Lower leg skin (tissue), 4 donors: ENCODE measurements at regions not wholly inside any gene's neighbourhood (a gene's known extent, or its start where the extent isn't known, plus 50 kb on each side); places are given as distances from the start of the nearest gene placed in this dataset.
"Not testable (repeated sequence)": the region's sequence is repeated elsewhere in the genome, so short reads cannot be mapped to it uniquely, and the experiment has no call there.

Experiments used
- DNase-seq, 2 donors: peaks; one replicate each; pipeline ENCODE4 v3.0.0-alpha.2; 2019; ENCODE audit warnings: low spot score in 2 of 2
- H3K4me3 ChIP-seq: fragments of 200-600 bp; sonication (generic); 2 replicates; pipeline ENCODE4 v1.5.1; 2017; ENCODE audit warnings: mild to moderate bottlenecking, low read depth; ENCODE audit not compliant: poor library complexity, severe bottlenecking
- CTCF ChIP-seq, 3 donors: fragments of 450-650 bp; IDR thresholded peaks; one replicate each; pipeline ENCODE4 v1.5.1; 2016; ENCODE audit warnings: antibody characterized with exemption in 3 of 3, mild to moderate bottlenecking in 3 of 3, moderate library complexity in 2 of 3
- POLR2A ChIP-seq, 2 donors: fragments of 450-650 bp; IDR thresholded peaks; one replicate each; pipeline ENCODE4 v1.6.1; 2016 to 2017; ENCODE audit warnings: antibody characterized with exemption in 2 of 2, mild to moderate bottlenecking in 1 of 2, moderate library complexity in 1 of 2
- WGBS, 2 donors: methylation state at CpG; one replicate each; pipeline ENCODE4 v1.1.5; 2018; 5-methylcytosine and 5-hydroxymethylcytosine counted together
- intact Hi-C: fragments of 100-400 bp; cut with DNase I; formaldehyde crosslinking; loops from one replicate; pipeline ENCODE4 v1.15.0; 2023; ENCODE audit warnings: low total_unique reads

DNA sequence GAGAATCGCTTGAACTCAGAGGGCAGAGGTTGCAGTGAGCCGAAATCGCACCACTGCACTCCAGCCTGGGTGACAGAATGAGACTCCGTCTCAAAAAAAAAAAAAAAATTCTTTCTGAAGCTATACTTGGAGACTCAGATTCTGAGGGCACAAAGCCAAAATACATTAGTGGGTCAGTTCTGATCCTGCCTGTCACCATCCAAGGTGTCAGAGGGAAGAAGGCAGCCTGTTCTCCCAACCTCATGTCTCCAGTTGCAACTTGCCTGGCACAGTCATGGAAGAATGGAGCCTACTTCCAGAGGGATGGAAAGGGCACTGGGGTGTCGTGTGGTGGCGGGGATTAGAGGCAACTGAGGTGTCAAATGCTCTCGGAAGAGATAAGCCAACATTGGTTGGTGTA, 104.8 kb upstream of the GATA6 start:
- no peak for TF ChIP-seq POLR2A (IDR thresholded peaks at IDR 0.05)
- no peak for TF ChIP-seq CTCF (IDR thresholded peaks at IDR 0.05)
- 64 to 93% methylated on average over 7 of the region's 7 CpGs for WGBS, 2 donors
- peak in 1 of 2 donors; percentile 48 for DNase-seq
- H3K4me3 ChIP-seq, result no peak overlapping the region
- intact Hi-C loops, result no loop called here

DNA sequence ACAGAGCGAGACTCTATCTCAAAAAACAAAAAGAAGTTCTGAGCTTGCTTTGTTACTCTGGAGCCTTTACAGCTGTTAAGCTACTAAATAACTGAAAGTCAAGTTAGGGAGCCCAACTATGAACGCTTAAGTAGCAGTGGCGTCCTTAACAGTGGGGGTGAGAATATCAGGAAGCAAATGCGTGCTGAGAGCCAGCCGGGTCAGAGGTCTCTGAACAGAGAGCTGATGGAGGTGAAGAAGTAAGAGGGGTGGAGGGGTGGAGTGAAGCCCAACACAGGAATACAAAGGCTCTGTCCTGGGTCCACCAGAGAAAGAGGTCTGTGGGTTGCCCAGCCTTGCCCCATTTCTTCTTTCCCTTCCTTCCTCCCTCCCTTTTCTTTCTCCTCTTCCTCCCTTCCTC, 104.1 kb upstream of the GATA6 start:
- DNase-seq, result peak in 1 of 2 donors; percentile 45
- WGBS, 2 donors, result 74 to 77% methylated on average over 5 of the region's 5 CpGs
- no peak overlapping the region for H3K4me3 ChIP-seq
- intact Hi-C loops, result no loop called here
- TF ChIP-seq CTCF (IDR thresholded peaks at IDR 0.05) (no peak), POLR2A (IDR thresholded peaks at IDR 0.05) (no peak)

DNA sequence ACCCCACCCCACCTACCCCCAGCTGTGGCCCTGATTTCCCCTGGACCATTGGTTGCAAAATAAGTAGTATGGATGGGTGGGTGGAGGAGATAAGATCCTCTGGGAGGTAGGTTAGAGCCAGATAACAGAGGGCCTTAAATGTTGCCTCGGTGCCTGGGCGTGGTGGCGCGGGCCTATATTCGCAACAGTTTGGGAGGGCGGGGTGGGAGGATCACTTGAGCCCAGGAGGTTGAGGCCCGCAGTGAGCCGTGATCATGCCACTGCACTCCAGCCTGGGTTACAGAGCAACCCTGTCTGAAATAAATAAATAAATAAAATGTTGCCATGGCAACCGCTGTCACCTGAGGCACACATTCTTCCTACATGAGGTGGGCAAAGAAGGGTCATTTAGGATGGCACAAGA, 103.3 kb upstream of the GATA6 start:
- 83 to 92% methylated on average over 9 of the region's 9 CpGs for WGBS, 2 donors
- intact Hi-C loops, result no loop called here
- no peak for TF ChIP-seq POLR2A (IDR thresholded peaks at IDR 0.05)
- no peak for TF ChIP-seq CTCF (IDR thresholded peaks at IDR 0.05)
- peak in 1 of 2 donors; percentile 58 for DNase-seq
- H3K4me3 ChIP-seq, result no peak overlapping the region

DNA sequence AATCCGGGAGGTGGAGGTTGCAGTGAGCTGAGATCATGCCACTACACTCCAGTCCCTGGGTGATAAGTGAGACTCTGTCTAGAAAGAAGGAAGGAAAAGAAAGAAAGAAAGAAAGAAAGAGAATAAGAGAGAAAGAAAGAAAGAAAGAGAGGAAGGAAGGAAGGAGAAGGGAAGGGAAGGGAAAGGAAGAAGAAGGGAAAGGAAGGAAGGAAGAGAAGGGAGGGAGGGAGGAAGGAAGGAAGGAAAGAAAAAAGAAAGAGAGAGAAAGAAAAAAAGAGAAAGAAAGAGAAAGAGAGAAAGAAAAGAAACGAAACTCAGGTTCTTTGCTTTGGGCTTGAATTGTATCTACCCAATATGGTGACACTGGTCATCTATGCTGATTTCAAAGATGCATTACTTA, 102.3 kb upstream of the GATA6 start:
- 89 to 92% methylated on average over 2 of the region's 2 CpGs for WGBS, 2 donors
- no peak for TF ChIP-seq POLR2A (IDR thresholded peaks at IDR 0.05)
- no peak for TF ChIP-seq CTCF (IDR thresholded peaks at IDR 0.05)
- intact Hi-C loops, result no loop called here

GRCh38 chr18:22067682-22068081, 101.7 kb upstream of the GATA6 start:
- intact Hi-C loops, result no loop called here
- TF ChIP-seq CTCF (IDR thresholded peaks at IDR 0.05) (no peak), POLR2A (IDR thresholded peaks at IDR 0.05) (no peak)
- WGBS, 2 donors, result 54 to 58% methylated on average over 3 of the region's 3 CpGs
- DNase-seq, result peak in 1 of 2 donors; percentile 23
- H3K4me3 ChIP-seq, result no peak overlapping the region

More for the DNA sequence above, 102.3 kb upstream of the GATA6 start:
- DNase-seq, result no peak
- H3K4me3 ChIP-seq, result no peak overlapping the region

DNA sequence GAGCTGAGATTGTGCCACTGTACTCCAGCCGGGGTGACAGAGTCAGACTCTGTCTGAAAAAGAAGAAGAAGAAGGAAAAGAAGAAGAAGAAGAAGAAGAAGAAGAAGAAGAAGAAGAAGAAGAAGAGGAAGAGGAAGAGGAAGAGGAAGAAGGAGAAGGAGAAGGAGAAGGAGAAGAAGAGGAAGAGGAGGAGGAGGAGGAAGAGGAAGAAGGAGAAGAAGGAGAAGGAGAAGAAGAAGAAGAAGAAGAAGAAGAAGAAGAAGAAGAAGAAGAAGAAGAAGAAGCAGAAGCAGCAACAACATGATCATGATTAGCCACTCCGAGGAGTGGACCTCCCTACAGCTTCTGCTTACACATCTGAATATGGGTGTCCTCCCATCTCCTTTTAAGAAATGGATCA, 100.6 kb upstream of the GATA6 start:
- intact Hi-C loops, DNase-seq, H3K4me3 ChIP-seq: not testable (repeated sequence)
- 68 to 83% methylated on average over 2 of the region's 2 CpGs for WGBS, 2 donors
